Stimulated activated naive B cell treated with anti-CD40 and anti-IgM and Interleukin-4, amounts not matched to agents 10 μg/mL and 1 μg/mL and 100 μg/mL, for 72 hours (primary cell): ENCODE measurements at regions not wholly inside any gene's neighbourhood (a gene's known extent, or its start where the extent isn't known, plus 50 kb on each side); places are given as distances from the start of the nearest gene placed in this dataset.

ENCODE experiments used
- ATAC-seq, 2 donors: fragments of 150-1000 bp; cut with Tn5 transposase; replicated peaks; 2 replicates each; pipeline ENCODE4 v1.10.0; 2021; ENCODE audit warnings: moderate library complexity in 1 of 2
- DNase-seq: peaks from one replicate; pipeline ENCODE4 v3.0.0; 2021
- H3K27ac Mint-ChIP-seq: one replicate; pipeline ENCODE4 v1.8.0; 2022; ENCODE audit warnings: mild to moderate bottlenecking, mixed read lengths
- H3K27me3 Mint-ChIP-seq, 2 donors: one replicate each; pipeline ENCODE4 v1.8.0; 2022; ENCODE audit warnings: mixed read lengths in 2 of 2
- H3K36me3 Mint-ChIP-seq, 2 donors: one replicate each; pipeline ENCODE4 v1.8.0; 2022; ENCODE audit warnings: mixed read lengths in 2 of 2, mild to moderate bottlenecking in 1 of 2
- H3K4me1 Mint-ChIP-seq, 2 donors: one replicate each; pipeline ENCODE4 v1.8.0; 2022; ENCODE audit warnings: mixed read lengths in 2 of 2, mild to moderate bottlenecking in 1 of 2
- H3K4me3 Mint-ChIP-seq, 2 donors: one replicate each; pipeline ENCODE4 v1.8.0; 2022; ENCODE audit warnings: mild to moderate bottlenecking in 2 of 2, mixed read lengths in 2 of 2, moderate library complexity in 1 of 2
- H3K9me3 Mint-ChIP-seq, 2 donors: one replicate each; pipeline ENCODE4 v1.8.0; 2022; ENCODE audit warnings: mixed read lengths in 2 of 2, mild to moderate bottlenecking in 1 of 2

- DNase-seq = no peak
- peak; percentile 35 to 41 for ATAC-seq
- peaks cover 3 to 6% of the 10 kb centered on the region in 2 donors for H3K36me3 Mint-ChIP-seq
- peak overlapping the region; percentile 89 for H3K27ac Mint-ChIP-seq
- no peak overlapping the region for H3K4me3 Mint-ChIP-seq
- no peaks in the 10 kb centered on the region for H3K27me3 Mint-ChIP-seq
- H3K4me1 Mint-ChIP-seq = peaks cover 36 to 60% of the 10 kb centered on the region in 2 donors
- H3K9me3 Mint-ChIP-seq = peaks cover 5 to 6% of the 10 kb centered on the region in 2 donors
Measured at GRCh38 chr6:137754866-137755265, 112.2 kb upstream of the TNFAIP3 start.

GRCh38 chr6:137755284-137755683 lies 111.8 kb upstream of the TNFAIP3 start:
- ATAC-seq (no peak), DNase-seq (no peak)
- H3K9me3 Mint-ChIP-seq = peaks cover 5 to 6% of the 10 kb centered on the region in 2 donors
- no peak overlapping the region for H3K4me3 Mint-ChIP-seq
- peak overlapping the region; percentile 89 for H3K27ac Mint-ChIP-seq
- H3K36me3 Mint-ChIP-seq = peaks cover 3 to 6% of the 10 kb centered on the region in 2 donors
- H3K27me3 Mint-ChIP-seq = no peaks in the 10 kb centered on the region
- peaks cover 33 to 56% of the 10 kb centered on the region in 2 donors for H3K4me1 Mint-ChIP-seq

- H3K4me1 Mint-ChIP-seq = peaks cover 30 to 46% of the 10 kb centered on the region in 2 donors
- ATAC-seq (no peak), DNase-seq (no peak)
- no peak overlapping the region for H3K27ac Mint-ChIP-seq
- H3K9me3 Mint-ChIP-seq = peaks cover 5 to 6% of the 10 kb centered on the region in 2 donors
- H3K27me3 Mint-ChIP-seq = no peaks in the 10 kb centered on the region
- peaks cover 3 to 6% of the 10 kb centered on the region in 2 donors for H3K36me3 Mint-ChIP-seq
- no peak overlapping the region for H3K4me3 Mint-ChIP-seq
Measured at GRCh38 chr6:137756788-137757187, 110.3 kb upstream of the TNFAIP3 start.

GRCh38 chr6:137758661-137759060 lies 108.4 kb upstream of the TNFAIP3 start:
- Mint-ChIP-seq H3K9me3 (peaks cover 5 to 6% of the 10 kb centered on the region in 2 donors), H3K27ac (no peak overlapping the region), H3K4me1 (peaks cover 21 to 30% of the 10 kb centered on the region in 2 donors), H3K27me3 (no peaks in the 10 kb centered on the region), H3K36me3 (peaks cover 3 to 6% of the 10 kb centered on the region in 2 donors), H3K4me3 (no peak overlapping the region)
- ATAC-seq (no peak), DNase-seq (no peak)

GRCh38 chr6:137759624-137760023 lies 107.4 kb upstream of the TNFAIP3 start:
- no peak for ATAC-seq
- Mint-ChIP-seq H3K4me1 (peaks cover 16 to 25% of the 10 kb centered on the region in 2 donors), H3K4me3 (no peak overlapping the region), H3K9me3 (peaks cover 5 to 6% of the 10 kb centered on the region in 2 donors), H3K36me3 (peaks cover 3 to 6% of the 10 kb centered on the region in 2 donors), H3K27me3 (no peaks in the 10 kb centered on the region), H3K27ac (no peak overlapping the region)
- no peak for DNase-seq

GRCh38 chr6:137761072-137761471 lies 106.0 kb upstream of the TNFAIP3 start:
- Mint-ChIP-seq H3K27me3 (no peaks in the 10 kb centered on the region), H3K4me3 (no peak overlapping the region), H3K4me1 (peaks cover 6 to 16% of the 10 kb centered on the region in 2 donors), H3K27ac (no peak overlapping the region), H3K36me3 (no peaks in the 10 kb centered on the region), H3K9me3 (no peaks in the 10 kb centered on the region)
- ATAC-seq (no peak), DNase-seq (no peak)

- no peak for DNase-seq
- no peaks in the 10 kb centered on the region for H3K9me3 Mint-ChIP-seq
- no peak overlapping the region for H3K27ac Mint-ChIP-seq
- H3K27me3 Mint-ChIP-seq = no peaks in the 10 kb centered on the region
- no peak for ATAC-seq
- H3K4me3 Mint-ChIP-seq = no peak overlapping the region
- H3K36me3 Mint-ChIP-seq = no peaks in the 10 kb centered on the region
- peaks cover 6 to 15% of the 10 kb centered on the region in 2 donors for H3K4me1 Mint-ChIP-seq
Measured at GRCh38 chr6:137761487-137761886, 105.6 kb upstream of the TNFAIP3 start.

- Mint-ChIP-seq H3K4me3 (no peak overlapping the region), H3K27ac (no peak overlapping the region), H3K27me3 (no peaks in the 10 kb centered on the region), H3K9me3 (no peaks in the 10 kb centered on the region), H3K36me3 (no peaks in the 10 kb centered on the region), H3K4me1 (peaks cover 6 to 15% of the 10 kb centered on the region in 2 donors)
- DNase-seq (no peak), ATAC-seq (no peak)
Measured at GRCh38 chr6:137762168-137763090, 104.6 kb upstream of the TNFAIP3 start.

- Mint-ChIP-seq H3K27me3 (no peaks in the 10 kb centered on the region), H3K9me3 (no peaks in the 10 kb centered on the region), H3K36me3 (no peaks in the 10 kb centered on the region), H3K4me3 (no peak overlapping the region), H3K27ac (no peak overlapping the region), H3K4me1 (peaks cover 12 to 24% of the 10 kb centered on the region in 2 donors)
- no peak for ATAC-seq
- no peak for DNase-seq
Measured at GRCh38 chr6:137763436-137763835, 103.6 kb upstream of the TNFAIP3 start.

GRCh38 chr6:137763886-137764285 lies 103.2 kb upstream of the TNFAIP3 start:
- Mint-ChIP-seq H3K36me3 (no peaks in the 10 kb centered on the region), H3K9me3 (no peaks in the 10 kb centered on the region), H3K27ac (no peak overlapping the region), H3K4me1 (peaks cover 13 to 26% of the 10 kb centered on the region in 2 donors), H3K4me3 (no peak overlapping the region), H3K27me3 (no peaks in the 10 kb centered on the region)
- DNase-seq (no peak), ATAC-seq (no peak)

- no peak overlapping the region for H3K27ac Mint-ChIP-seq
Measured at GRCh38 chr6:137764464-137764863, 102.6 kb upstream of the TNFAIP3 start.

GRCh38 chr6:137765059-137765458 lies 102.0 kb upstream of the TNFAIP3 start:
- Mint-ChIP-seq H3K27me3 (no peaks in the 10 kb centered on the region), H3K36me3 (no peaks in the 10 kb centered on the region), H3K4me3 (no peak overlapping the region), H3K4me1 (peaks cover 15 to 25% of the 10 kb centered on the region in 2 donors), H3K27ac (no peak overlapping the region), H3K9me3 (no peaks in the 10 kb centered on the region)
- no peak for DNase-seq
- ATAC-seq = no peak

More at GRCh38 chr6:137764464-137764863, 102.6 kb upstream of the TNFAIP3 start:
- Mint-ChIP-seq H3K4me1 (peaks cover 11 to 26% of the 10 kb centered on the region in 2 donors), H3K9me3 (no peaks in the 10 kb centered on the region), H3K27me3 (no peaks in the 10 kb centered on the region), H3K4me3 (no peak overlapping the region), H3K36me3 (no peaks in the 10 kb centered on the region)
- DNase-seq (no peak), ATAC-seq (no peak)

GRCh38 chr6:137766596-137767370 lies 100.3 kb upstream of the TNFAIP3 start:
- Mint-ChIP-seq H3K27ac (no peak overlapping the region), H3K4me1 (peaks cover 16 to 25% of the 10 kb centered on the region in 2 donors), H3K36me3 (no peaks in the 10 kb centered on the region), H3K9me3 (no peaks in the 10 kb centered on the region), H3K27me3 (no peaks in the 10 kb centered on the region), H3K4me3 (no peak overlapping the region)
- ATAC-seq (no peak), DNase-seq (no peak)

- H3K36me3 Mint-ChIP-seq = no peaks in the 10 kb centered on the region
- H3K27ac Mint-ChIP-seq = no peak overlapping the region
- H3K4me1 Mint-ChIP-seq = peaks cover 16 to 25% of the 10 kb centered on the region in 2 donors
- no peaks in the 10 kb centered on the region for H3K27me3 Mint-ChIP-seq
- H3K9me3 Mint-ChIP-seq = no peaks in the 10 kb centered on the region
- no peak overlapping the region for H3K4me3 Mint-ChIP-seq
- no peak for ATAC-seq
- DNase-seq = no peak
Measured at GRCh38 chr6:137767465-137767864, 99.6 kb upstream of the TNFAIP3 start.
